GM12874 (cell line): ENCODE measurements at regions not wholly inside any gene's neighbourhood (a gene's known extent, or its start where the extent isn't known, plus 50 kb on each side); places are given as distances from the start of the nearest gene placed in this dataset.

Source experiments
- CTCF ChIP-seq: IDR thresholded peaks from 2 replicates; pipeline ENCODE4 v1.5.1; 2011; ENCODE audit warnings: low read depth, mild to moderate bottlenecking, control low read depth, low read length, moderate library complexity; ENCODE audit not compliant: insufficient read depth

- no peak for TF ChIP-seq CTCF
Measured at GRCh38 chr7:54701982-54702381, 57.0 kb downstream of the SEC61G start.

GRCh38 chr7:54699715-54700114, 59.3 kb downstream of the SEC61G start:
- TF ChIP-seq CTCF, result no peak

GRCh38 chr7:54697659-54698186, 61.3 kb downstream of the SEC61G start:
- TF ChIP-seq CTCF, result no peak

GRCh38 chr7:54690892-54691291, 68.1 kb downstream of the SEC61G start:
- TF ChIP-seq CTCF, result no peak

- TF ChIP-seq CTCF, result no peak
Measured at GRCh38 chr7:54690050-54690443, 69.0 kb downstream of the SEC61G start.

GRCh38 chr7:54689394-54690049, 69.5 kb downstream of the SEC61G start:
- no peak for TF ChIP-seq CTCF

- no peak for TF ChIP-seq CTCF
Measured at GRCh38 chr7:54687462-54688212, 71.4 kb downstream of the SEC61G start.
